GM12872 (cell line): ENCODE measurements at regions not wholly inside any gene's neighbourhood (a gene's known extent, or its start where the extent isn't known, plus 50 kb on each side); places are given as distances from the start of the nearest gene placed in this dataset.

ENCODE experiments used
- TF ChIP-seq, protein P1 (sequence below): IDR thresholded peaks from 3 replicates; pipeline ENCODE4 v1.5.1; 2011; ENCODE audit warnings: low read depth, mild to moderate bottlenecking, low read length, moderate library complexity; ENCODE audit not compliant: insufficient read depth

DNA sequence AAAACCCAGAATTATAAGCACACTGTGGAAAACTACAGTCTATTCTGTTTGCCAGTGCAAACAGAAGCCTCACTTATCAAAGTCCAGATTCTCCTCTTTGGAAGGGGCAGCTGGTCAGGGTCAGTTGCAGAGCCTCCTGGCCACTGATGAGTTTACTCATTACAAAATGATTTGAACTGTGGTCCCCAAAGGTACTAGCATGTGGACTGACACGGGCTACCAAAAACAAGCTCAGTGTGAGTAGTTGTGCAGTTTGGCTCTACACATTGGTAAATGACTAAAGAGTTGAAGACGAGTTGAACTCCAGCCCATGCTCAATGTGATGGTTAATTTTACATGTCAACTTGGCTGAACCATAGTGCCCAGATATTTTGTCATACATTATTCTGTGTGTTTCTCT, 221.5 kb downstream of the ZIC4 start:
- TF ChIP-seq, protein P1, sequence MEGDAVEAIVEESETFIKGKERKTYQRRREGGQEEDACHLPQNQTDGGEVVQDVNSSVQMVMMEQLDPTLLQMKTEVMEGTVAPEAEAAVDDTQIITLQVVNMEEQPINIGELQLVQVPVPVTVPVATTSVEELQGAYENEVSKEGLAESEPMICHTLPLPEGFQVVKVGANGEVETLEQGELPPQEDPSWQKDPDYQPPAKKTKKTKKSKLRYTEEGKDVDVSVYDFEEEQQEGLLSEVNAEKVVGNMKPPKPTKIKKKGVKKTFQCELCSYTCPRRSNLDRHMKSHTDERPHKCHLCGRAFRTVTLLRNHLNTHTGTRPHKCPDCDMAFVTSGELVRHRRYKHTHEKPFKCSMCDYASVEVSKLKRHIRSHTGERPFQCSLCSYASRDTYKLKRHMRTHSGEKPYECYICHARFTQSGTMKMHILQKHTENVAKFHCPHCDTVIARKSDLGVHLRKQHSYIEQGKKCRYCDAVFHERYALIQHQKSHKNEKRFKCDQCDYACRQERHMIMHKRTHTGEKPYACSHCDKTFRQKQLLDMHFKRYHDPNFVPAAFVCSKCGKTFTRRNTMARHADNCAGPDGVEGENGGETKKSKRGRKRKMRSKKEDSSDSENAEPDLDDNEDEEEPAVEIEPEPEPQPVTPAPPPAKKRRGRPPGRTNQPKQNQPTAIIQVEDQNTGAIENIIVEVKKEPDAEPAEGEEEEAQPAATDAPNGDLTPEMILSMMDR = no peak

DNA sequence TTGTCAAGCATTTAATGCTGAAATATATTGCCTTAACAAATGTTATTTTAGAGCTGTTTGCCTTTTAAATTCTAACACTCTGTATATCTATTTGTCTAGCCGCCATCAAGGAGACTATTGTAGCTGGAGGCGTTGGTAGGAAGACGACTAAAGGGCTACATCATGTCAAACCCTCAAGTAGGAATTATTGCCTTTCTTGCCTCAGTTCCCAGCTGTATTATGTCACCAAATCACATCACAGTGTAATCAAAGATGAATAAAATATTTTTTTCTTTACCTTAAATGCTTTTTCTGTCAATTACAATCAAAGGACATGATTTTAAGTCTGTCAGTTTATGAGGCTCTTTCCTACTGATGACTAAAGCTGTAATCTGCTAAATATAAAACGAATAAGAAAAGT, 233.1 kb downstream of the ZIC4 start:
- TF ChIP-seq, protein P1 = no peak

DNA sequence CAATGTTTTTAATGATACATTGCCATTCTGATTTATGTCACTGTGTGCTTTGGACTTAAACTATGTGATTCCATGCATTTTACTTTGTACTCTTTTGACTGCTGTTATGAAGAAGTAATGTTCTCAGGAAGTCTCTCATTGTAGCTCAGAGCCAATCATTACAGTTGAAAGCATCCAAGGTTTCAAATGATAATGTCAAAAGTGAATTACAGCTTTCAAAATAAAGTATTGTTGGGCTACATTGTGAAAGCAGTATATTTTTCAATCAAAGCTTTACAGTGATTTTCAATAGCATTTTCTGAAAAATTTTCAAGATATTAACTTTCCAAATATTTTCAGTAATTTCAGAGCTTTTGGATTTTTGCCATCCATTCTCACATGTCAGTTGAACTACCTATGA, 243.6 kb downstream of the ZIC4 start:
- TF ChIP-seq, protein P1 = no peak

DNA sequence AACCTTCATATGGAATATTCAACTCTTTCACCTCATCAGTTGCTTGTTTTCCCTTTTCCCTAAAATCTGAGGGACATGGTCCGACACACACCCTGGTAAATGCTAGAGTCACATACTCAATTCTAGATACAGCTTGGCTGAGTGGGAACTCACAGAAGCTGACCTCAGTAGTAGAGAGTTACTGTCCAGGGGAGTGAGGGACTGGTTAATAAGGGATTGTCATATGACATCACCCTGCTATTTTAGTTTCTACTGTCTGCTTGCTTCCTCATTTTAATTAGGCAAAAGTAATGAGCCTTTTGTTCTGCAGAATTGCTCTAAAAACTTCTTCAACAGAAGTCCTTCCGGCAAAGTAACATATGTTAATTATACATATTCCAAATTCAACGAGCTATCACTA, 244.5 kb downstream of the ZIC4 start:
- TF ChIP-seq, protein P1 = no peak

DNA sequence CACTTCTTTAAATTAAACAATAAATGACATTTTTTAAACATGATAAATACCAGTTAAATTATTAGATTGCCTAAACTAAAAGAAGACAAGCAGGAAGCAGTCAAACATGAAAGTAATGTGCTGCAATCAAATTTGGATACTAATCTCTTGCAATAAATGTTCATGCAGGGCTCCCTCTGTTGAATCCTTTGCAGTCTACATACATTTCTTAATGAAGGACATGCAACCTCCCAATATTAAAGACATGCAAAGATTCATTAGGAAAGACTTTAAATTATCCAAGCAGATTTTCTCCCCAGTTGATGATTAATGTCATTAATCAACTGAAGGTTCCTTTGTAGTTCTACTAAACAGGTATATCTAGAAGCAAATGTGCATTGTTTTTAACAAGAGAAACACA, 245.4 kb downstream of the ZIC4 start:
- TF ChIP-seq, protein P1 = no peak

DNA sequence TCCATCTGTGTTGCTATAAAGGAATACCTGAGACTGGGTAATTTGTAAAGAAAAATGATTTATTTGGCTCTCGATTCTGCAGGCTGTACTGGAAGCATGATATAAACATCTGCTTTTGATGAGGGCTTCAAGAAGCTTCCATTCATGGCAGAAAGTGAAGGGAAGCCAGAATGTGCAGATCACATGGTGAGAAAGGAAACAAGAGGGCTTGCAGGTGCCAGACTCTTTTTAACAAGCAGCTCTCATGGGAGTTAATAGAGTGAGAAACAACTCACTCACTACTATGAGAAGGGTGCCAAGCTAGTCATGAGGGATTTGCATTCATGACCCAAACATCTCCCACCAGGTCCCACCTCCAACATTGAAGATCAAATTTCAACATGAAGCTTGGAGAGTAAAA, 247.2 kb downstream of the ZIC4 start:
- TF ChIP-seq, protein P1 = no peak

DNA sequence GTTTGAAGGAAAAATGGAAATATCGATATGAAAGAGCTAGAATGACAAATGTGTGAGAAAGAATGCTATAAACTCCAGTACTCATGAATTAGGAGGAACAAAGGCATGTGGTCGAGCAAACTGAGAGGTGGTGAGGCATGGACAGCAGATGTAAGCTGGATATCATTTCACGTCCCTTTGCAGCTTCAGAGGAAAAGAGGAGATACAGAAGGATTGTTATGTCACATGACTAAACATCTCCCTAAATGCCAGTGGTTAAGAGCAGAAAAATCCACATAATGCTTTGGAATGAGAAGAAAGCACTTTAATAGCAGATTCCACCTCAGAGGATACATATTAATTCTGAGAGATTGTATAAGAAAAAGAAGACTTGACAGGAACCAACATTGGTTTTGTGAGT, 248.7 kb downstream of the ZIC4 start:
- TF ChIP-seq, protein P1 = no peak
